GM23248 (cell line): ENCODE measurements at regions not wholly inside any gene's neighbourhood (a gene's known extent, or its start where the extent isn't known, plus 50 kb on each side); places are given as distances from the start of the nearest gene placed in this dataset.

ENCODE experiments used
- EZH2 ChIP-seq: fragments of 200-600 bp; sonication (generic); IDR thresholded peaks from 2 replicates; pipeline ENCODE4 v1.6.1; 2018; ENCODE audit warnings: antibody characterized with exemption, mild to moderate bottlenecking; ENCODE audit not compliant: insufficient read depth, poor library complexity, severe bottlenecking
- EZH2phosphoT487 ChIP-seq: fragments of 200-600 bp; sonication (generic); IDR thresholded peaks from 2 replicates; pipeline ENCODE4 v1.6.1; 2018; ENCODE audit warnings: antibody characterized with exemption, moderate library complexity, mild to moderate bottlenecking, low read depth; ENCODE audit not compliant: insufficient read depth

- TF ChIP-seq EZH2 (no peak), EZH2phosphoT487 (no peak)
Measured at GRCh38 chr6:103018426-103018825, 1624.9 kb downstream of the GRIK2 start.
